ENCODE measurements at regions not wholly inside any gene's neighbourhood (a gene's known extent, or its start where the extent isn't known, plus 50 kb on each side); places are given as distances from the start of the nearest gene placed in this dataset.

- Mint-ChIP-seq H3K4me3 (no peak overlapping the region), H3K36me3 (ENCODE audit: insufficient read depth) (no peaks in the 10 kb centered on the region), H3K27me3 (ENCODE audit: low read depth) (no peaks in the 10 kb centered on the region), H3K4me1 (ENCODE audit: low read depth) (no peaks in the 10 kb centered on the region), H3K9me3 (peaks cover 21% of the 10 kb centered on the region)
- ATAC-seq (no peak), DNase-seq (no peak)
Observed at GRCh38 chr5:125704888-125705287, 718.3 kb upstream of the GRAMD2B start.

GRCh38 chr5:125708583-125708982 is 714.6 kb upstream of the GRAMD2B start:
- no peaks in the 10 kb centered on the region for H3K4me1 Mint-ChIP-seq (ENCODE audit: low read depth)
- DNase-seq (no peak), ATAC-seq (no peak)
- no peaks in the 10 kb centered on the region for H3K27me3 Mint-ChIP-seq (ENCODE audit: low read depth)
- no peaks in the 10 kb centered on the region for H3K36me3 Mint-ChIP-seq (ENCODE audit: insufficient read depth)
- H3K4me3 Mint-ChIP-seq, result no peak overlapping the region
- H3K9me3 Mint-ChIP-seq, result peaks cover 21% of the 10 kb centered on the region

DNA sequence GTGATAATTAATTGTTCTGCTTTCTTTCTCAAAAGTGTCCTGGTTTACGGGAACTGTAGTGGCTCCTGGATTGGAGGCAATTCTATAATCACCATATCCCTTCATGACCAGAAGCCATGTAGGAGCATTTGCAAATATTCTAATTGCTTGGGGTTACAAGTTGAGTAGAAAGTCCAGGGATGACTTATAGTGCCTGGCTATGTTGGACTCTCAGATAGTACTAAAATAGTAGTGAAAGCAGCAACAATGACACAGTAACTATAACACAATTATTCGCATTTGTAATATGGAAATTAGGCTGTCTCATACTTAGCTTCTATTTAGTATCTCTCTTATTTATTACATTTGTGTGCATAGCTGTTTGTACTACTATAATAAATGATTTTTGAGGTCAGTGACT is 712.5 kb upstream of the GRAMD2B start:
- ATAC-seq (no peak), DNase-seq (no peak)
- H3K36me3 Mint-ChIP-seq (ENCODE audit: insufficient read depth), result no peaks in the 10 kb centered on the region
- H3K9me3 Mint-ChIP-seq, result peaks cover 8% of the 10 kb centered on the region
- H3K4me3 Mint-ChIP-seq, result no peak overlapping the region
- H3K27me3 Mint-ChIP-seq (ENCODE audit: low read depth), result no peaks in the 10 kb centered on the region
- H3K4me1 Mint-ChIP-seq (ENCODE audit: low read depth), result no peaks in the 10 kb centered on the region

GRCh38 chr5:125712397-125712796 is 710.8 kb upstream of the GRAMD2B start:
- H3K4me3 Mint-ChIP-seq, result no peak overlapping the region
- no peak for DNase-seq

DNA sequence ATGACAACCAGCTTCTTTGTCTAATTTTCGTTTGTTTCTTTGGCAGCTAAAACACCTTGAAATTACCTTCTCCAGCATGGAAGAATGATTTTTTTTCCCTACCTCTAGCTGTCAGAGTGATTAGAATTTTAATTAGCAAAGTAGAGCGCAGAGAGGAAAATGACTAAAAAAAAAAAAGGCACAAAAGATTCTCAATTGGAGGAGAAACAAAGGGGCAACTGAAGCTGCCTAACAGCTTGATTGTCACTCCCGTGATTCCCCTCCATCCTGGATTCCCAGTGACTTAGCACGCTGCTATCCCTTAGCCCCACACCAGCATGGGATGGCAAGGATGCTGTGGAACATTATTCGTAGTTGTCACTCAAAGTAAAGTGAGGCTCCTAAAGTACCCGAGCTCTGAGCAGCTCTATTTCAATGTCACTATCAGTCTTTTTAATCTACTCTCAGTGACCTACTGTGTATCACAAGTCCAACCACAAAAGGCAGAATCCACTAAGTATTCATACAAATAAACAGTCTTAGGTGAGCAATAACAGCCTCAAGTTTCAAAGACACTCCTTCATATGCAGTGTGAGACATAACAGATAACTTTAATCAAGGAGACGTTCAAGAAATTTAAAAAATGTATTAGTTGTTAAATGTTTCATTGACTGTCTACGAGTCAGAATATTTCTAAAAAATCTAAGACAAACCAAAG is 710.0 kb upstream of the GRAMD2B start:
- ATAC-seq (no peak), DNase-seq (no peak)
- no peaks in the 10 kb centered on the region for H3K4me1 Mint-ChIP-seq (ENCODE audit: low read depth)
- H3K4me3 Mint-ChIP-seq, result no peak overlapping the region
- peaks cover 7% of the 10 kb centered on the region for H3K9me3 Mint-ChIP-seq
- H3K36me3 Mint-ChIP-seq (ENCODE audit: insufficient read depth), result no peaks in the 10 kb centered on the region
- no peaks in the 10 kb centered on the region for H3K27me3 Mint-ChIP-seq (ENCODE audit: low read depth)

More at GRCh38 chr5:125712397-125712796, 710.8 kb upstream of the GRAMD2B start:
- ATAC-seq, result no peak
- no peaks in the 10 kb centered on the region for H3K4me1 Mint-ChIP-seq (ENCODE audit: low read depth)
- no peaks in the 10 kb centered on the region for H3K36me3 Mint-ChIP-seq (ENCODE audit: insufficient read depth)
- H3K27me3 Mint-ChIP-seq (ENCODE audit: low read depth), result no peaks in the 10 kb centered on the region
- peaks cover 7% of the 10 kb centered on the region for H3K9me3 Mint-ChIP-seq

DNA sequence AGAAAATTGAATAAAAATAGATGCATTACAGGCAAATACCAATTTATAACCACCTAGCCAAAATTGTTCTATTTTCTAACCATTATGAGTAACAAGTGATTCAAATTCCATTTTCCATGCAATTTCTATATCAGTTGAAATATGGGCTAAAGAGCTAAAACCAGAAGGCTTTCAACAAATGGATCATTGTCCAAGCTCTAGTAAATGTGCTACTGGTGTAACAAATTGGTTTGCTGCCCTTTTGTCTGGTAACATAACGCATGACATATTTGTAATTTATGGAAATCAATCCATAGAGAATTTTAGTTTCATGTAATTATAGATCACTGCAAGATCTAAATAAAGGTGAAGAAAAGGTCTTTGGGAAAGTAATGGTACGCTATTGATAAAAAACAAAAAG is 708.0 kb upstream of the GRAMD2B start:
- H3K4me1 Mint-ChIP-seq (ENCODE audit: low read depth), result no peaks in the 10 kb centered on the region
- DNase-seq, result no peak
- H3K4me3 Mint-ChIP-seq, result no peak overlapping the region
- ATAC-seq, result no peak
- no peaks in the 10 kb centered on the region for H3K27me3 Mint-ChIP-seq (ENCODE audit: low read depth)
- H3K9me3 Mint-ChIP-seq, result peaks cover 4% of the 10 kb centered on the region
- H3K36me3 Mint-ChIP-seq (ENCODE audit: insufficient read depth), result no peaks in the 10 kb centered on the region

DNA sequence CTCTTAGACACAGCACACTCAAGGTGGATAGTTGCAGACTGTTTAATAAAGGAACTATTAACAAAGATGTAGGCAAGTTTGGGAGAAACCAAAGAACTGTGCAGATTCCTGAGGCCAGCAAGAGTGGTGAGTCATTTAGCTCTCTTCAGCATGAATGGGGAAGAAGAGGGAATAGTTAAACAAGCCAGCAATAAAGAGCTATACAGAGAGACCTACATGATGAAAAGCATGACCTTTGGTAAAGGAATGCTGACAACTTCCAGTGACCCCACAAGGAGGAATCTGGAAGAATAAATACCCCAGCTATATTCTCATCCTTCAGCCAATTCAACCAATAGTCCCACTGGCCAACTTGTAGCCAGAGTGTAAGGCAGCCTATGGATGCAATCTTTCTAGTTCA is 706.0 kb upstream of the GRAMD2B start:
- DNase-seq (no peak), ATAC-seq (no peak)
- Mint-ChIP-seq H3K4me1 (ENCODE audit: low read depth) (no peaks in the 10 kb centered on the region), H3K4me3 (no peak overlapping the region), H3K27me3 (ENCODE audit: low read depth) (no peaks in the 10 kb centered on the region), H3K36me3 (ENCODE audit: insufficient read depth) (no peaks in the 10 kb centered on the region), H3K9me3 (peaks cover 4% of the 10 kb centered on the region)

GRCh38 chr5:125719681-125720347 is 703.4 kb upstream of the GRAMD2B start:
- Mint-ChIP-seq H3K4me3 (no peak overlapping the region), H3K27me3 (ENCODE audit: low read depth) (no peaks in the 10 kb centered on the region), H3K9me3 (no peaks in the 10 kb centered on the region), H3K36me3 (ENCODE audit: insufficient read depth) (no peaks in the 10 kb centered on the region), H3K4me1 (ENCODE audit: low read depth) (no peaks in the 10 kb centered on the region)
- ATAC-seq (no peak), DNase-seq (no peak)

- no peak for ATAC-seq
- Mint-ChIP-seq H3K9me3 (no peaks in the 10 kb centered on the region), H3K36me3 (ENCODE audit: insufficient read depth) (no peaks in the 10 kb centered on the region), H3K4me3 (no peak overlapping the region), H3K4me1 (ENCODE audit: low read depth) (no peaks in the 10 kb centered on the region), H3K27me3 (ENCODE audit: low read depth) (no peaks in the 10 kb centered on the region)
- DNase-seq, result no peak
Observed at GRCh38 chr5:125720348-125720685, 702.9 kb upstream of the GRAMD2B start.

- H3K4me3 Mint-ChIP-seq, result no peak overlapping the region
Observed at GRCh38 chr5:125720721-125721120, 702.5 kb upstream of the GRAMD2B start.

DNA sequence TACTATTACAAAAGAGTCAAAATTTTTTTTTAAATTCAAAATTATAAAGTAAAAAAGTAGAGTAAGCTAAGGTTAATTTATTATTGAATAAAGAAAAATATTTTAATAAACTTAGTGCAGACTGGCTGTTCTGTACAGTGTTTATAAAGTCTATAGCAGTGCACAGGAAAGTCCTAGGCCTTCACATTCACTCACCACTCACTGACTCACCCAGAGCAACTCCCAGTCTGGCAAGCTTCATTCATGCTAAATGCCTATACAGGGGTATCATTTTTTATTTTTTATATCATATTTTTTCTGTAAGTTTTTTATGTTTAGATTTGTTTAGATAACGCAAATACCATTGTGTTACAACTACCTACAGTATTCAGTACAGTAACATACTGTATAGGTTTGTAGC is 700.7 kb upstream of the GRAMD2B start:
- DNase-seq (no peak), ATAC-seq (no peak)
- Mint-ChIP-seq H3K9me3 (no peaks in the 10 kb centered on the region), H3K27me3 (ENCODE audit: low read depth) (no peaks in the 10 kb centered on the region), H3K4me3 (no peak overlapping the region), H3K36me3 (ENCODE audit: insufficient read depth) (no peaks in the 10 kb centered on the region), H3K4me1 (ENCODE audit: low read depth) (no peaks in the 10 kb centered on the region)

More at GRCh38 chr5:125720721-125721120, 702.5 kb upstream of the GRAMD2B start:
- no peaks in the 10 kb centered on the region for H3K9me3 Mint-ChIP-seq
- no peak for DNase-seq
- H3K4me1 Mint-ChIP-seq (ENCODE audit: low read depth), result no peaks in the 10 kb centered on the region
- H3K36me3 Mint-ChIP-seq (ENCODE audit: insufficient read depth), result no peaks in the 10 kb centered on the region
- no peak for ATAC-seq
- H3K27me3 Mint-ChIP-seq (ENCODE audit: low read depth), result no peaks in the 10 kb centered on the region

GRCh38 chr5:125725691-125726090 is 697.5 kb upstream of the GRAMD2B start:
- H3K27me3 Mint-ChIP-seq (ENCODE audit: low read depth), result no peaks in the 10 kb centered on the region
- H3K9me3 Mint-ChIP-seq, result peaks cover 5% of the 10 kb centered on the region
- no peaks in the 10 kb centered on the region for H3K36me3 Mint-ChIP-seq (ENCODE audit: insufficient read depth)
- ATAC-seq (no peak), DNase-seq (no peak)
- H3K4me1 Mint-ChIP-seq (ENCODE audit: low read depth), result no peaks in the 10 kb centered on the region
- H3K4me3 Mint-ChIP-seq, result no peak overlapping the region

- no peak overlapping the region for H3K4me3 Mint-ChIP-seq
- ATAC-seq, result no peak
- H3K27me3 Mint-ChIP-seq (ENCODE audit: low read depth), result no peaks in the 10 kb centered on the region
- no peaks in the 10 kb centered on the region for H3K4me1 Mint-ChIP-seq (ENCODE audit: low read depth)
- no peaks in the 10 kb centered on the region for H3K36me3 Mint-ChIP-seq (ENCODE audit: insufficient read depth)
- no peak for DNase-seq
- H3K9me3 Mint-ChIP-seq, result peaks cover 23% of the 10 kb centered on the region
Observed at GRCh38 chr5:125743939-125744338, 679.3 kb upstream of the GRAMD2B start.

DNA sequence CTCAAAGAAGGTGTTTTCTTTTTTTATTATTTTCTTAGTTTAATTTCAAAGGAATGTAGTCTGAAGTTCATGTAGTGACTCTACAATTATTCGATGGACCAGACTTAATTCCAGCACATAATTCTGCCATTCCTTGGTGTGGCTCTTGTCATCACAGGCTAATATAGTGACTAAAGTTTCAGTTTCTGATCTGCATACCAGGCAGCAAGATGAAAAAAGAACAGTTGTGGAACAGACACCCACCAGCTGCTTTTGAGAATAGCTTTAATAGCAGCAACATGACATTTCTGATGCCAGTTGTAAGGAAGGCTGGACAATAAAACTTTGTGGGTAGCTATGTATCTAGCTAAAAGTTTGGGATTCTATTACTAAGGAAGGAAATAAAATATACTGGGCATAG is 676.3 kb upstream of the GRAMD2B start:
- ATAC-seq, result no peak
- Mint-ChIP-seq H3K27me3 (ENCODE audit: low read depth) (no peaks in the 10 kb centered on the region), H3K36me3 (ENCODE audit: insufficient read depth) (no peaks in the 10 kb centered on the region), H3K4me1 (ENCODE audit: low read depth) (no peaks in the 10 kb centered on the region), H3K9me3 (peaks cover 26% of the 10 kb centered on the region), H3K4me3 (no peak overlapping the region)
- DNase-seq, result no peak

GRCh38 chr5:125750147-125750860 is 672.9 kb upstream of the GRAMD2B start:
- H3K9me3 Mint-ChIP-seq, result peaks cover 13% of the 10 kb centered on the region
- no peak overlapping the region for H3K4me3 Mint-ChIP-seq
- H3K4me1 Mint-ChIP-seq (ENCODE audit: low read depth), result no peaks in the 10 kb centered on the region
- no peak for DNase-seq
- no peak for ATAC-seq
- no peaks in the 10 kb centered on the region for H3K36me3 Mint-ChIP-seq (ENCODE audit: insufficient read depth)
- no peaks in the 10 kb centered on the region for H3K27me3 Mint-ChIP-seq (ENCODE audit: low read depth)
